ENCODE measurements at regions not wholly inside any gene's neighbourhood (a gene's known extent, or its start where the extent isn't known, plus 50 kb on each side); places are given as distances from the start of the nearest gene placed in this dataset.

DNA sequence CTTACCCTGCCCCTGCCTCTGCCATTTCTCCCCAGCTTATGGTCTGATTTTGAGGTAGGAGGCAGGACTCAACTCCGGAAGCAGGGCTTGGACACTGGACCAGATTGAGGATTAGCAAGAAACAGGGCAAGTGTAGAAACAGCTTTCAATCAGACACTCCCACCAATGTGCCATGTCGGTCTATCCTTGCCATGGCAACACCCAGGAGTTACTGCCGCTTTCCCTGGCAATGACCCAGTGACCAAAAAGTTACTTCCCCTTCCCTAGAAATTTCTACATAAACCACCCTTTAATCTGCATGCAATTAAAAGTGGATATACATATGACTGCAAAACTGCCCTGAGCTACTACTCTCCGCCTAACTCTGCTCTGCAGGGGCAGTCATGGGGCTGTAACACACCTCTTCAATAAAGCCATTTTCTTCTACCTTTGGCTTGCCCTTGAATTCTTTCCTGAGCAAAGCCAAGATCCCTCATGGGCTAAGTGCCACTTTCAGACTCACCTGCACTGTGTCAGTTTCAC is 156.7 kb downstream of the LPIN1 start:
- Histone ChIP-seq H3K27ac (ENCODE audit: insufficient read depth, low read depth, low read length) (no peak overlapping the region), H4K20me1 (replicated peaks; ENCODE audit: control insufficient read depth, extremely low read depth, insufficient read depth, low read length) (no peaks in the 10 kb centered on the region), H3K4me3 (replicated peaks in 1 of 3; ENCODE audit: insufficient read depth in 1 of 3, low read depth in 1 of 3, low read length in 3 of 3) (no peak overlapping the region), H3K27me3 (ENCODE audit: control insufficient read depth in 2 of 2, insufficient read depth in 2 of 2, low read length in 2 of 2) (no peaks in the 10 kb centered on the region), H3K9me3 (replicated peaks; ENCODE audit: control insufficient read depth, insufficient read depth, low read length) (no peaks in the 10 kb centered on the region), H3K9me1 (replicated peaks; ENCODE audit: control insufficient read depth, extremely low read depth, insufficient read depth, low read length) (no peaks in the 10 kb centered on the region), H2AFZ (ENCODE audit: low read depth, low read length) (no peak overlapping the region), H3K36me3 (ENCODE audit: control insufficient read depth in 2 of 2, extremely low read depth in 1 of 2, insufficient read depth in 2 of 2, low read length in 2 of 2) (no peaks in the 10 kb centered on the region), H3K79me2 (ENCODE audit: control insufficient read depth, insufficient read depth, low read length) (no peaks in the 10 kb centered on the region), H3K9ac (replicated peaks; ENCODE audit: extremely low read depth, insufficient read depth, low read length) (no peak overlapping the region), H3K4me1 (ENCODE audit: control insufficient read depth, extremely low read depth, insufficient read depth, low read length) (no peaks in the 10 kb centered on the region), H3K4me2 (ENCODE audit: insufficient read depth, low read length) (no peak overlapping the region)
- ChIA-PET POLR2A (no interaction called here), CTCF (no interaction called here)
- dilution Hi-C loops (cut with MboI; ENCODE audit: extremely low pct_ligation_motif_present, low sequenced_read_pairs) = no loop called here
- FAIRE-seq (no peak), DNase-seq (ENCODE audit: low read depth, low spot score) (no peak)
- intact Hi-C loops (cut with micrococcal nuclease) = no loop called here
- TF ChIP-seq POLR2A (IDR thresholded peaks at IDR 0.05; ENCODE audit: low read depth, low read length) (no peak), GATA2 (IDR thresholded peaks at IDR 0.05; ENCODE audit: insufficient read depth, insufficient read length, low read depth, low read length) (no peak), JUN (IDR thresholded peaks at IDR 0.05; ENCODE audit: borderline replicate concordance, insufficient read depth, insufficient read length, low read depth) (no peak), EZH2 (IDR thresholded peaks at IDR 0.05; ENCODE audit: borderline replicate concordance, low read depth, low read length, severe bottlenecking) (no peak), POLR2AphosphoS5 (IDR thresholded peaks at IDR 0.05; ENCODE audit: insufficient read depth, low read depth, low read length) (no peak), MYC (IDR thresholded peaks at IDR 0.05; ENCODE audit: low read depth, low read length) (no peak), FOS (IDR thresholded peaks at IDR 0.05; ENCODE audit: borderline replicate concordance, insufficient read depth, low read length) (no peak)
- TF ChIP-seq, protein P1, sequence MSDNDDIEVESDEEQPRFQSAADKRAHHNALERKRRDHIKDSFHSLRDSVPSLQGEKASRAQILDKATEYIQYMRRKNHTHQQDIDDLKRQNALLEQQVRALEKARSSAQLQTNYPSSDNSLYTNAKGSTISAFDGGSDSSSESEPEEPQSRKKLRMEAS (IDR thresholded peaks at IDR 0.05; ENCODE audit: insufficient read depth, insufficient read length) = no peak
- TF ChIP-seq, protein P2, sequence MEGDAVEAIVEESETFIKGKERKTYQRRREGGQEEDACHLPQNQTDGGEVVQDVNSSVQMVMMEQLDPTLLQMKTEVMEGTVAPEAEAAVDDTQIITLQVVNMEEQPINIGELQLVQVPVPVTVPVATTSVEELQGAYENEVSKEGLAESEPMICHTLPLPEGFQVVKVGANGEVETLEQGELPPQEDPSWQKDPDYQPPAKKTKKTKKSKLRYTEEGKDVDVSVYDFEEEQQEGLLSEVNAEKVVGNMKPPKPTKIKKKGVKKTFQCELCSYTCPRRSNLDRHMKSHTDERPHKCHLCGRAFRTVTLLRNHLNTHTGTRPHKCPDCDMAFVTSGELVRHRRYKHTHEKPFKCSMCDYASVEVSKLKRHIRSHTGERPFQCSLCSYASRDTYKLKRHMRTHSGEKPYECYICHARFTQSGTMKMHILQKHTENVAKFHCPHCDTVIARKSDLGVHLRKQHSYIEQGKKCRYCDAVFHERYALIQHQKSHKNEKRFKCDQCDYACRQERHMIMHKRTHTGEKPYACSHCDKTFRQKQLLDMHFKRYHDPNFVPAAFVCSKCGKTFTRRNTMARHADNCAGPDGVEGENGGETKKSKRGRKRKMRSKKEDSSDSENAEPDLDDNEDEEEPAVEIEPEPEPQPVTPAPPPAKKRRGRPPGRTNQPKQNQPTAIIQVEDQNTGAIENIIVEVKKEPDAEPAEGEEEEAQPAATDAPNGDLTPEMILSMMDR (IDR thresholded peaks at IDR 0.05; ENCODE audit: extremely low read depth in 1 of 2, insufficient read depth in 1 of 2, low read depth in 1 of 2, low read length in 2 of 2) = no peak
- BruUV-seq (replicated peaks) = no TSS peak

Measured in endothelial cell of umbilical vein (primary cell).